HFFc6 (cell line): ENCODE measurements at regions not wholly inside any gene's neighbourhood (a gene's known extent, or its start where the extent isn't known, plus 50 kb on each side); places are given as distances from the start of the nearest gene placed in this dataset.

ENCODE experiments used
- DNase-seq: peaks from one replicate; pipeline ENCODE4 v3.0.0-alpha.2; 2018
- H3K27ac Mint-ChIP-seq: 2 replicates; pipeline ENCODE4 v1.8.0; 2020; ENCODE audit warnings: mild to moderate bottlenecking, mixed read lengths
- H3K27me3 Mint-ChIP-seq: 2 replicates; pipeline ENCODE4 v1.8.0; 2021; ENCODE audit warnings: mild to moderate bottlenecking, moderate library complexity, mixed read lengths; ENCODE audit not compliant: insufficient read depth
- H3K36me3 Mint-ChIP-seq: 2 replicates; pipeline ENCODE4 v1.8.0; 2021; ENCODE audit warnings: low read depth, mixed read lengths
- H3K4me1 Mint-ChIP-seq: 2 replicates; pipeline ENCODE4 v1.8.0; 2020; ENCODE audit warnings: low read depth, mixed read lengths
- H3K4me3 Mint-ChIP-seq: 2 replicates; pipeline ENCODE4 v1.8.0; 2020; ENCODE audit warnings: mild to moderate bottlenecking, moderate library complexity, mixed read lengths
- H3K9me3 Mint-ChIP-seq: 2 replicates; pipeline ENCODE4 v1.8.0; 2020; ENCODE audit warnings: mild to moderate bottlenecking, mixed read lengths
- CTCF ChIP-seq: fragments of 200-600 bp; sonication (generic); IDR thresholded peaks from 2 replicates; pipeline ENCODE4 v1.5.0; 2021; ENCODE audit warnings: antibody characterized with exemption, mild to moderate bottlenecking

DNA sequence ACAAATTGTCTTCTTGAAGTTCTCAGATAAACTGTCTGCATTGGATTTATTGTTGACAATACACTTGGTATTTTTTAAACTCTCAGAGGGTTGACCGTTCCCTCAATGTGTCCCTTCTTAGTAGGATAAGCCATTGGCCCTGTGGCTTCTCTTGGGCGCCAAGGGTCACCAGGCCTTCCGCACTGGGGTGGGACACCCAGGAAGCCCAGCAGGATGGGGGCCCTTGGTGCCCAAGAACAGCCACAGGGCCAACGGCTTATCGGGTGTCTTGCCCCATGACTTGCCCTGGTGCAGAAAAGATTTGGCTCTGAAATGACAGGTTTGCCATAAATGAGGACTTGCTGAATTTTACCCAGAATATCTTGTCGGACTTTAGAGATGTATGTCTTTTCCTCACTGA, 375.0 kb downstream of the IRX2 start:
- no peak overlapping the region for H3K27ac Mint-ChIP-seq
- TF ChIP-seq CTCF: no peak
- peaks cover 76% of the 10 kb centered on the region for H3K9me3 Mint-ChIP-seq
- no peak for DNase-seq
- no peaks in the 10 kb centered on the region; the same call in 1 of the 2 replicates for H3K27me3 Mint-ChIP-seq
- H3K4me1 Mint-ChIP-seq: no peaks in the 10 kb centered on the region
- peaks cover 17% of the 10 kb centered on the region for H3K36me3 Mint-ChIP-seq
- H3K4me3 Mint-ChIP-seq: no peak overlapping the region

DNA sequence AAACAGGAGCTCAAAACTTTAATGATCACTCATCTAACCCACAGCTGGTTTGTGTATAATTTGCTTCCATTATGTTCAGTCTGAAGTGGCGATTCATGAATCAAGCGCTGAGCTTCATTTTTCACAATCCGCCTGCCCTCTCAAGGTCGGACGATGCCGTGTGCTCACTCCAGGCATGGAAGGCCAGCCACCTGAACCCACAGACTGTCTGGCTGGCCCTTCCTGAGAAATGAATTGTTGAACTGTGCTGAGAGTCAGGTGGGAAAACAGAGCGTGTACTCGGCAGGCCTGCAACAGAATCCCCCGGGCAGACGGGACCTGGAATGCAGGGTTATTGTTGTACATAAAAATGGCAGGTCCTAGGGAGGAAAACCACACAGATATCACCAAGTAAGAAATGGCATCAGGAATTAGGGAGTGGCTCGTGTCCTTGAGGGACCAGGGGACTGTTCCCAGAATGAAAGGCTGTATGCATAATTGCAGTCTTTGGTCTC, 375.7 kb downstream of the IRX2 start:
- H3K36me3 Mint-ChIP-seq: peaks cover 17% of the 10 kb centered on the region
- H3K4me1 Mint-ChIP-seq: no peaks in the 10 kb centered on the region
- no peak for DNase-seq
- no peak for TF ChIP-seq CTCF
- H3K9me3 Mint-ChIP-seq: peaks cover 77% of the 10 kb centered on the region
- no peak overlapping the region for H3K4me3 Mint-ChIP-seq
- no peaks in the 10 kb centered on the region; the same call in 1 of the 2 replicates for H3K27me3 Mint-ChIP-seq
- H3K27ac Mint-ChIP-seq: no peak overlapping the region

DNA sequence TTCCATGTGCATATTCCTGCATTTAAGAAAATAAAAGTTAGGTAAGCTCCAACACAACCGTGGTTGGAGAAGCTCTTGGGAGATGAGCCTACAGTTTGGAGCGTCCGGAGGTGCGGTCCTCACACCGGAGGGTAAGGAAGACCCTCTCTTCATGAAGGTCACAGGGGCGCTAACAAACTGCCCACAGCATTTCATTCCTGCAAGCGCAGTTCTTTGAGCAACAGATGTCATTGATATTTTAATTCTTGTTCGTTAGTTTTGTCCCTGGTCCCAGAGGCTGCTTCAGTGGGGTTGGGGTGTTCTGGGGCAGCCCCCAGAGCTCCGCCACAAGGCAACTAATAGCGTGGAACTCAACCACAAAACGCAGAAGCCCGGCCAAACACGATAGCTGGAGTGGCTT, 376.2 kb downstream of the IRX2 start:
- H3K4me1 Mint-ChIP-seq: no peaks in the 10 kb centered on the region
- no peaks in the 10 kb centered on the region; the same call in 1 of the 2 replicates for H3K27me3 Mint-ChIP-seq
- no peak for DNase-seq
- H3K9me3 Mint-ChIP-seq: peaks cover 73% of the 10 kb centered on the region
- no peak overlapping the region for H3K27ac Mint-ChIP-seq
- no peak for TF ChIP-seq CTCF
- H3K36me3 Mint-ChIP-seq: peaks cover 17% of the 10 kb centered on the region
- H3K4me3 Mint-ChIP-seq: no peak overlapping the region

DNA sequence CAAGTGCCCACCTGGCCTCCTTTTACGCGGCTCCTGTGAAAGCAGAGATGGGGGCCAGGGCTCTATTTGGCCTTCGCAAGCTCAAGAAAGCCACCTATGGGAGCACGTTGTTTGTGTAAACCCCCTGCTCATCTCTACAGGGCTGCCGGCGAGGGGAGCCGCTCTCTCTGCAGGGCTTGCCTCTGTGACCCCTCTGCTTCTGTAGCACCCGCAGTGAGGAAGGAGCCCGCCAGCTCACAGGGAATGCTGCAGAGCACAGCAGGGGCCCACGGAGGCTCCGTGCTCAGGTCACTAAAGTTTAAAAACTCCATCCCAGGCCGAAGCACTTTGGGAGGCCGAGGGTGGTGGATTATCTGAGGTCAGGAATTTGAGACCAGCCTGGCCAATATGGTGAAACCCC, 376.8 kb downstream of the IRX2 start:
- Mint-ChIP-seq H3K27ac (no peak overlapping the region), H3K4me3 (no peak overlapping the region), H3K36me3 (peaks cover 22% of the 10 kb centered on the region), H3K4me1 (no peaks in the 10 kb centered on the region), H3K9me3 (peaks cover 74% of the 10 kb centered on the region), H3K27me3 (no peaks in the 10 kb centered on the region; the same call in 1 of the 2 replicates)
- no peak for DNase-seq
- TF ChIP-seq CTCF: no peak

GRCh38 chr5:2373631-2374030, 377.8 kb downstream of the IRX2 start:
- Mint-ChIP-seq H3K36me3 (peaks cover 27% of the 10 kb centered on the region), H3K9me3 (peaks cover 77% of the 10 kb centered on the region), H3K27me3 (no peaks in the 10 kb centered on the region; the same call in 1 of the 2 replicates), H3K4me1 (no peaks in the 10 kb centered on the region), H3K4me3 (no peak overlapping the region), H3K27ac (no peak overlapping the region)
- no peak for DNase-seq
- TF ChIP-seq CTCF: no peak

GRCh38 chr5:2371419-2371710, 380.1 kb downstream of the IRX2 start:
- Mint-ChIP-seq H3K27ac (no peak overlapping the region), H3K36me3 (peaks cover 27% of the 10 kb centered on the region), H3K4me3 (no peak overlapping the region), H3K27me3 (no peaks in the 10 kb centered on the region; the same call in 1 of the 2 replicates), H3K9me3 (peaks cover 69% of the 10 kb centered on the region), H3K4me1 (no peaks in the 10 kb centered on the region)
- no peak for TF ChIP-seq CTCF
- no peak for DNase-seq
